A673 (cell line): ENCODE measurements at regions not wholly inside any gene's neighbourhood (a gene's known extent, or its start where the extent isn't known, plus 50 kb on each side); places are given as distances from the start of the nearest gene placed in this dataset.
"Not testable (repeated sequence)": the region's sequence is repeated elsewhere in the genome, so short reads cannot be mapped to it uniquely, and the experiment has no call there.

Source experiments
- BruUV-seq: library from RNA; stranded (reverse); fragments of 400-500 nt; replicated peaks from 2 replicates; lab custom pipeline; 2021; lab: Mats Ljungman, UMichigan
- CTCF ChIA-PET: fragments of 300-600 bp; sonication (Branson Sonifier 250); formaldehyde crosslinking; loops from one replicate; lab custom pipeline; 2022; ENCODE audit warnings: antibody characterized with exemption; lab: Charles Lee
- POLR2A ChIA-PET: fragments of 300-600 bp; sonication (Branson Sonifier 250); formaldehyde crosslinking; loops from one replicate; lab custom pipeline; 2022; ENCODE audit warnings: antibody characterized with exemption; ENCODE audit not compliant: low non-redundant PET; lab: Charles Lee
- DNase-seq: peaks from one replicate; pipeline ENCODE4 v3.0.0-alpha.2; 2015; ENCODE audit warnings: low spot score
- H3K27ac ChIP-seq: fragments of 200-600 bp; sonication (generic); 2 replicates; pipeline ENCODE4 v1.5.1; 2016; ENCODE audit warnings: mixed run types, low read depth, mild to moderate bottlenecking, mixed read lengths, antibody characterized with exemption, low read length; ENCODE audit not compliant: poor library complexity, severe bottlenecking
- H3K27me3 ChIP-seq: fragments of 200-600 bp; sonication (generic); replicated peaks from 2 replicates; pipeline ENCODE4 v1.6.1; 2017; ENCODE audit warnings: mixed run types, low read depth, mild to moderate bottlenecking, mixed read lengths, antibody characterized with exemption, low read length; ENCODE audit not compliant: insufficient read depth, poor library complexity
- H3K36me3 ChIP-seq: fragments of 200-600 bp; sonication (generic); 2 replicates; pipeline ENCODE4 v1.6.1; 2016; ENCODE audit warnings: mixed run types, mild to moderate bottlenecking, mixed read lengths, antibody characterized with exemption, low read length; ENCODE audit not compliant: insufficient read depth, poor library complexity, severe bottlenecking
- H3K4me1 ChIP-seq: fragments of 200-600 bp; sonication (generic); 2 replicates; pipeline ENCODE4 v1.6.1; 2017; ENCODE audit warnings: mixed run types, mild to moderate bottlenecking, mixed read lengths, antibody characterized with exemption, low read length; ENCODE audit not compliant: insufficient read depth, poor library complexity, severe bottlenecking
- H3K4me3 ChIP-seq: fragments of 200-600 bp; sonication (generic); 2 replicates; pipeline ENCODE4 v1.5.1; 2016; ENCODE audit warnings: low read depth, mixed run types, mild to moderate bottlenecking, mixed read lengths, low read length; ENCODE audit not compliant: poor library complexity, severe bottlenecking
- H3K9me3 ChIP-seq: fragments of 200-600 bp; sonication (generic); 2 replicates; pipeline ENCODE4 v1.6.1; 2016; ENCODE audit warnings: mixed run types, low read depth, mild to moderate bottlenecking, mixed read lengths, antibody characterized with exemption, low read length; ENCODE audit not compliant: poor library complexity, severe bottlenecking
- CTCF ChIP-seq: fragments of 300-800, 200-600 bp; sonication (generic); conservative IDR thresholded peaks from 2 replicates; pipeline ENCODE4 v1.5.1; 2017; ENCODE audit warnings: low read depth, mild to moderate bottlenecking, antibody characterized with exemption, low read length, moderate library complexity, mixed read lengths
- EZH2 ChIP-seq: fragments of 200-600 bp; sonication (generic); IDR thresholded peaks from 2 replicates; pipeline ENCODE4 v1.6.1; 2017; ENCODE audit warnings: borderline replicate concordance, low read depth, mild to moderate bottlenecking, mixed read lengths, antibody characterized with exemption, low read length; ENCODE audit not compliant: poor library complexity, severe bottlenecking
- intact Hi-C: fragments of 100-400 bp; cut with micrococcal nuclease; formaldehyde crosslinking; loops from one replicate; pipeline ENCODE4 v1.10.0; 2022; ENCODE audit not compliant: unreplicated experiment

DNA sequence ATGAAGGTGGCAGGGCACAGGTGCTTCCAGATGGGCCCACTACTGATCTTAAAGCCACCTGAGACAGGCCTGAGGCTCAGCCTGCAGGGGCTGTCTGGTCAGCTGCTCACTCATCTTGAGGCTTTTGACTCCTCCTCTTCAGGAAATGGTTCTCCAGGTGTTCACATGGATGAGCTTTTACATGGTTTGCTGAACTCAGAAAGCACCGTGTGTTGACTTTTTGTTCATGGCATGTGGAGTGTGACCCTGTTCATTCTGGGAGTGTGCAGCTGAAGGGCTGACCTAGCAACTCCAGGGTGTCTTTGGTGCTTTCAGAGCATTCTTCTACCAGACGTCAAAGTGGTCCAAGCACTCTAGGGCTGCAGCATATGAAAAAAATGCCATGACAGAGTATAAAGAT, 111.1 kb downstream of the CCNG2 start:
- Histone ChIP-seq H3K27me3 (no peaks in the 10 kb centered on the region), H3K4me3 (no peak overlapping the region), H3K9me3 (no peaks in the 10 kb centered on the region), H3K36me3 (no peaks in the 10 kb centered on the region), H3K4me1 (no peaks in the 10 kb centered on the region), H3K27ac (no peak overlapping the region)
- ChIA-PET POLR2A (no interaction called here), CTCF (no interaction called here)
- intact Hi-C loops = no loop called here
- BruUV-seq = no TSS peak
- TF ChIP-seq CTCF = no peak
- no peak for TF ChIP-seq EZH2
- no peak for DNase-seq

DNA sequence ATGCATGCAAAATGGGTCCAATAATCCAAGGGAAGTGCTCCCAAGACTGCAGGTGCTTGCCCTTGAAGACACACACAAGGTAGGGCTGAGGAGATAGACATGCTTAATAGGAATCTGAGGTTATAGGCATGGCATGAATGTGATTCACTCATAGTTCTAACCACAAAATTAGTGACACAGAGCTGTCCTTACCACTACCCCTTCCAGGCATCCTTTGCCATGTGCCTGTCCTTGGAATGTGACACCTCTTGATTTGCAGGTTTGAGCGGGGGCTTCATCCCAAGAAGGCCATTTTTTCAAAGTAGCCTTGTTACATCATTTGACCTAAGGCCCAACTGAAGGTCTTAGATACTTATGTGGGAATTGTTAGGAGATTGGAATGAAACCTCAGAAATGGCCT, 112.5 kb downstream of the CCNG2 start:
- BruUV-seq = no TSS peak
- no peaks in the 10 kb centered on the region for H3K9me3 ChIP-seq
- H3K4me1 ChIP-seq = no peaks in the 10 kb centered on the region
- POLR2A ChIA-PET = no interaction called here
- TF ChIP-seq EZH2 (no peak), CTCF (no peak)
- intact Hi-C loops = no loop called here
- H3K27ac ChIP-seq = no peak overlapping the region
- no peaks in the 10 kb centered on the region for H3K36me3 ChIP-seq
- DNase-seq = no peak
- H3K4me3 ChIP-seq = no peak overlapping the region
- CTCF ChIA-PET = no interaction called here
- no peaks in the 10 kb centered on the region for H3K27me3 ChIP-seq

GRCh38 chr4:77273412-77273811, 116.4 kb downstream of the CCNG2 start:
- no TSS peak for BruUV-seq
- intact Hi-C loops = no loop called here
- Histone ChIP-seq H3K27ac (no peak overlapping the region), H3K27me3 (no peaks in the 10 kb centered on the region), H3K4me3 (no peak overlapping the region), H3K4me1 (no peaks in the 10 kb centered on the region), H3K36me3 (no peaks in the 10 kb centered on the region), H3K9me3 (no peaks in the 10 kb centered on the region)
- CTCF ChIA-PET = no interaction called here
- DNase-seq = no peak
- POLR2A ChIA-PET = no interaction called here
- no peak for TF ChIP-seq CTCF
- TF ChIP-seq EZH2 = no peak

- H3K4me3 ChIP-seq, intact Hi-C loops, H3K27ac ChIP-seq, POLR2A ChIA-PET, H3K27me3 ChIP-seq, H3K4me1 ChIP-seq, H3K9me3 ChIP-seq, H3K36me3 ChIP-seq, BruUV-seq, CTCF ChIA-PET, DNase-seq: not testable (repeated sequence)
Measured at GRCh38 chr4:77279114-77279513, 122.1 kb downstream of the CCNG2 start.
